ENCODE measurements at regions not wholly inside any gene's neighbourhood (a gene's known extent, or its start where the extent isn't known, plus 50 kb on each side); places are given as distances from the start of the nearest gene placed in this dataset.

DNA sequence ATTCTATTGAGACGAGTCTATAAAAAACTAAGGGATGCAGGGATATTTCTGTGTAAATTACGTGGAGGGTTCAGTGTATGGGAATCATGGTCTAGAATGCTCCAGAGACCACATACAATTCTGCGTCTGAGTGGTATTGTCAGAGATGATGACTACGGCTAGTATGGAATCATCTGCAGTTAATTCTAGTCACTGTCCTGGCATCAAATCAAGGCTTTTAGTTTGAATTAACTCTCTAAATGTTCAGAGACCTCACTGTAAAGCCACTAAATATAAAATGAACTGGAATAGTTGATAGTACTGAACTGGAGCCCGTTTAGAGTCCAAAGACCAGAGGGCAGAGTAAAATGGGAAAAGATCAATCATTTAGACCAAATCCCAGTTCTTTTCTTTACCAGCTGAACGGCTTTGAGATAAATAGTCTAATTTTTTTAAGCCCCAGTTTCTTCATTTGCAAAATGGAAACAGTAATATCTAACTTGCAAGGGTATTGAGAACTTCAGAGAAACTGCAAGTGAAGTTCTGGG is 599.8 kb downstream of the EBF1 start:
- DNase-seq (ENCODE audit: low read depth in 2 of 2) = no peak
- Histone ChIP-seq H2AFZ (ENCODE audit: low read length) (no peak overlapping the region), H3K36me3 (ENCODE audit: control insufficient read depth, insufficient read depth, low read length) (no peaks in the 10 kb centered on the region), H3K27ac (ENCODE audit: insufficient read depth, low read length) (no peak overlapping the region), H3K27me3 (ENCODE audit: control insufficient read depth, insufficient read depth, low read length) (no peaks in the 10 kb centered on the region), H4K20me1 (ENCODE audit: control insufficient read depth, extremely low read depth, insufficient read depth, low read length) (no peaks in the 10 kb centered on the region), H3K4me3 (replicated peaks in 1 of 4; ENCODE audit: control extremely low read depth in 1 of 4, insufficient read depth in 1 of 4, low read depth in 3 of 4, low read length in 4 of 4) (no peak overlapping the region), H3K9me3 (ENCODE audit: control insufficient read depth, insufficient read depth, low read depth, low read length) (no peaks in the 10 kb centered on the region), H3K4me1 (ENCODE audit: control insufficient read depth, extremely low read depth, insufficient read depth, low read length) (no peaks in the 10 kb centered on the region), H3K4me2 (ENCODE audit: extremely low read depth, insufficient read depth, low read length) (no peak overlapping the region), H3K79me2 (ENCODE audit: control insufficient read depth, insufficient read depth, low read length) (no peaks in the 10 kb centered on the region), H3K9ac (ENCODE audit: insufficient read depth, low read length) (no peak overlapping the region)
- TF ChIP-seq EZH2 (IDR thresholded peaks at IDR 0.05; ENCODE audit: low read length, missing control alignments) (no peak), CTCF (conservative IDR thresholded peaks at IDR 0.05 in 1 of 2, IDR thresholded peaks at IDR 0.05 in 1 of 2; ENCODE audit: low read depth in 1 of 2, low read length in 2 of 2) (no peak)

- no peak overlapping the region for H3K4me2 ChIP-seq (ENCODE audit: extremely low read depth, insufficient read depth, low read length)
- no peak for DNase-seq (ENCODE audit: low read depth in 2 of 2)
- H3K27me3 ChIP-seq (ENCODE audit: control insufficient read depth, insufficient read depth, low read length) = no peaks in the 10 kb centered on the region
- no peaks in the 10 kb centered on the region for H3K79me2 ChIP-seq (ENCODE audit: control insufficient read depth, insufficient read depth, low read length)
- TF ChIP-seq CTCF (conservative IDR thresholded peaks at IDR 0.05 in 1 of 2, IDR thresholded peaks at IDR 0.05 in 1 of 2; ENCODE audit: low read depth in 1 of 2, low read length in 2 of 2) (no peak), EZH2 (IDR thresholded peaks at IDR 0.05; ENCODE audit: low read length, missing control alignments) (no peak)
- H3K4me1 ChIP-seq (ENCODE audit: control insufficient read depth, extremely low read depth, insufficient read depth, low read length) = no peaks in the 10 kb centered on the region
- no peak overlapping the region for H3K27ac ChIP-seq (ENCODE audit: insufficient read depth, low read length)
- no peaks in the 10 kb centered on the region for H3K36me3 ChIP-seq (ENCODE audit: control insufficient read depth, insufficient read depth, low read length)
- H3K9ac ChIP-seq (ENCODE audit: insufficient read depth, low read length) = no peak overlapping the region
- no peak overlapping the region for H2AFZ ChIP-seq (ENCODE audit: low read length)
- no peaks in the 10 kb centered on the region for H4K20me1 ChIP-seq (ENCODE audit: control insufficient read depth, extremely low read depth, insufficient read depth, low read length)
- no peak overlapping the region for H3K4me3 ChIP-seq (replicated peaks in 1 of 4; ENCODE audit: control extremely low read depth in 1 of 4, insufficient read depth in 1 of 4, low read depth in 3 of 4, low read length in 4 of 4)
- H3K9me3 ChIP-seq (ENCODE audit: control insufficient read depth, insufficient read depth, low read depth, low read length) = no peaks in the 10 kb centered on the region
Observed at GRCh38 chr5:158499075-158499891, 600.4 kb downstream of the EBF1 start.

- Histone ChIP-seq H3K4me1 (ENCODE audit: control insufficient read depth, extremely low read depth, insufficient read depth, low read length) (no peaks in the 10 kb centered on the region), H3K9ac (ENCODE audit: insufficient read depth, low read length) (no peak overlapping the region), H3K36me3 (ENCODE audit: control insufficient read depth, insufficient read depth, low read length) (no peaks in the 10 kb centered on the region), H3K9me3 (ENCODE audit: control insufficient read depth, insufficient read depth, low read depth, low read length) (no peaks in the 10 kb centered on the region), H3K27me3 (ENCODE audit: control insufficient read depth, insufficient read depth, low read length) (no peaks in the 10 kb centered on the region), H4K20me1 (ENCODE audit: control insufficient read depth, extremely low read depth, insufficient read depth, low read length) (no peaks in the 10 kb centered on the region), H3K4me3 (replicated peaks in 1 of 4; ENCODE audit: control extremely low read depth in 1 of 4, insufficient read depth in 1 of 4, low read depth in 3 of 4, low read length in 4 of 4) (no peak overlapping the region), H3K27ac (ENCODE audit: insufficient read depth, low read length) (no peak overlapping the region), H3K79me2 (ENCODE audit: control insufficient read depth, insufficient read depth, low read length) (no peaks in the 10 kb centered on the region), H2AFZ (ENCODE audit: low read length) (no peak overlapping the region), H3K4me2 (ENCODE audit: extremely low read depth, insufficient read depth, low read length) (no peak overlapping the region)
- DNase-seq (ENCODE audit: low read depth in 2 of 2) = no peak
- no peak for TF ChIP-seq EZH2 (IDR thresholded peaks at IDR 0.05; ENCODE audit: low read length, missing control alignments)
- TF ChIP-seq CTCF (conservative IDR thresholded peaks at IDR 0.05 in 1 of 2, IDR thresholded peaks at IDR 0.05 in 1 of 2; ENCODE audit: low read depth in 1 of 2, low read length in 2 of 2) = no peak
Observed at GRCh38 chr5:158496624-158497023, 603.1 kb downstream of the EBF1 start.
